Neural crest cell (in vitro differentiated cells): ENCODE measurements at regions not wholly inside any gene's neighbourhood (a gene's known extent, or its start where the extent isn't known, plus 50 kb on each side); places are given as distances from the start of the nearest gene placed in this dataset.

Experiments used
- DNase-seq: peaks from one replicate; pipeline ENCODE4 v3.0.0; 2021; ENCODE audit warnings: low read depth, mixed read lengths, low spot score
- H3K27ac Mint-ChIP-seq: one replicate; pipeline ENCODE4 v1.8.0; 2021; ENCODE audit warnings: mild to moderate bottlenecking, mixed read lengths; ENCODE audit not compliant: unreplicated experiment
- H3K27me3 Mint-ChIP-seq: 2 replicates; pipeline ENCODE4 v1.8.0; 2021; ENCODE audit warnings: low read depth, mild to moderate bottlenecking, mixed read lengths
- H3K36me3 Mint-ChIP-seq: 2 replicates; pipeline ENCODE4 v1.8.0; 2021; ENCODE audit warnings: low read depth, mild to moderate bottlenecking, mixed read lengths
- H3K4me1 Mint-ChIP-seq: 2 replicates; pipeline ENCODE4 v1.8.0; 2021; ENCODE audit warnings: mixed read lengths
- H3K4me3 Mint-ChIP-seq: one replicate; pipeline ENCODE4 v1.8.0; 2021; ENCODE audit warnings: mild to moderate bottlenecking, mixed read lengths
- H3K9me3 Mint-ChIP-seq: 2 replicates; pipeline ENCODE4 v1.8.0; 2021; ENCODE audit warnings: mixed read lengths
- CTCF ChIP-seq: fragments of 200-600 bp; sonication (generic); conservative IDR thresholded peaks from 2 replicates; pipeline ENCODE4 v1.5.0; 2021; ENCODE audit warnings: antibody characterized with exemption, mild to moderate bottlenecking

GRCh38 chr17:74116087-74116717, 87.3 kb upstream of the RPL38 start:
- Mint-ChIP-seq H3K9me3 (peaks cover 5% of the 10 kb centered on the region), H3K27me3 (peaks cover 27% of the 10 kb centered on the region), H3K4me3 (no peak overlapping the region), H3K36me3 (peaks cover 3% of the 10 kb centered on the region), H3K27ac (no peak overlapping the region), H3K4me1 (peaks cover 37% of the 10 kb centered on the region)
- DNase-seq: no peak
- no peak for TF ChIP-seq CTCF

GRCh38 chr17:74117087-74117698, 86.3 kb upstream of the RPL38 start:
- no peak for TF ChIP-seq CTCF
- Mint-ChIP-seq H3K36me3 (peaks cover 3% of the 10 kb centered on the region), H3K4me3 (no peak overlapping the region), H3K27ac (no peak overlapping the region), H3K4me1 (peaks cover 37% of the 10 kb centered on the region), H3K9me3 (peaks cover 8% of the 10 kb centered on the region), H3K27me3 (peaks cover 27% of the 10 kb centered on the region)
- no peak for DNase-seq

GRCh38 chr17:74117999-74118421, 85.5 kb upstream of the RPL38 start:
- no peak overlapping the region for H3K4me3 Mint-ChIP-seq
- H3K9me3 Mint-ChIP-seq: peaks cover 3% of the 10 kb centered on the region
- no peak for DNase-seq
- peaks cover 27% of the 10 kb centered on the region for H3K27me3 Mint-ChIP-seq
- no peak for TF ChIP-seq CTCF
- no peaks in the 10 kb centered on the region for H3K36me3 Mint-ChIP-seq
- H3K4me1 Mint-ChIP-seq: peaks cover 39% of the 10 kb centered on the region
- H3K27ac Mint-ChIP-seq: no peak overlapping the region

GRCh38 chr17:74118504-74118903, 85.0 kb upstream of the RPL38 start:
- Mint-ChIP-seq H3K27me3 (peaks cover 27% of the 10 kb centered on the region), H3K36me3 (no peaks in the 10 kb centered on the region), H3K4me3 (no peak overlapping the region), H3K27ac (no peak overlapping the region), H3K9me3 (peaks cover 6% of the 10 kb centered on the region), H3K4me1 (peaks cover 44% of the 10 kb centered on the region)
- TF ChIP-seq CTCF: peak; percentile 43
- peak; percentile 29 for DNase-seq

- no peak for TF ChIP-seq CTCF
- H3K27me3 Mint-ChIP-seq: peaks cover 25% of the 10 kb centered on the region
- no peak overlapping the region for H3K4me3 Mint-ChIP-seq
- H3K36me3 Mint-ChIP-seq: no peaks in the 10 kb centered on the region
- H3K27ac Mint-ChIP-seq: no peak overlapping the region
- H3K4me1 Mint-ChIP-seq: peaks cover 44% of the 10 kb centered on the region
- DNase-seq: no peak
- H3K9me3 Mint-ChIP-seq: peaks cover 6% of the 10 kb centered on the region
Measured at GRCh38 chr17:74119049-74119580, 84.4 kb upstream of the RPL38 start.
